ENCODE measurements at regions not wholly inside any gene's neighbourhood (a gene's known extent, or its start where the extent isn't known, plus 50 kb on each side); places are given as distances from the start of the nearest gene placed in this dataset.

- DNase-seq (ENCODE audit: low spot score) = no peak
These were observed 241.8 kb downstream of the ARRDC4 start for GRCh38 chr15:98202256-98202655.

GRCh38 chr15:98203872-98204660 is 243.6 kb downstream of the ARRDC4 start:
- no peak for DNase-seq (ENCODE audit: low spot score)

GRCh38 chr15:98207928-98208327 is 247.4 kb downstream of the ARRDC4 start:
- no peak for DNase-seq (ENCODE audit: low spot score)

GRCh38 chr15:98213346-98213979 is 253.0 kb downstream of the ARRDC4 start:
- DNase-seq (ENCODE audit: low spot score) = no peak

GRCh38 chr15:98216166-98216565 is 255.7 kb downstream of the ARRDC4 start:
- no peak for DNase-seq (ENCODE audit: low spot score)

GRCh38 chr15:98217356-98217755 is 256.9 kb downstream of the ARRDC4 start:
- no peak for DNase-seq (ENCODE audit: low spot score)

- peak; percentile 16 for DNase-seq (ENCODE audit: low spot score)
These were observed 260.6 kb downstream of the ARRDC4 start for GRCh38 chr15:98221144-98221543.

- no peak for DNase-seq (ENCODE audit: low spot score)
These were observed 261.1 kb downstream of the ARRDC4 start for GRCh38 chr15:98221577-98221976.

GRCh38 chr15:98226149-98226548 is 265.6 kb downstream of the ARRDC4 start:
- no peak for DNase-seq (ENCODE audit: low spot score)

GRCh38 chr15:98226578-98226977 is 266.1 kb downstream of the ARRDC4 start:
- peak; percentile 13 for DNase-seq (ENCODE audit: low spot score)

GRCh38 chr15:98228846-98229245 is 268.3 kb downstream of the ARRDC4 start:
- DNase-seq (ENCODE audit: low spot score) = no peak

- DNase-seq (ENCODE audit: low spot score) = no peak
These were observed 270.5 kb downstream of the ARRDC4 start for GRCh38 chr15:98230975-98231374.

GRCh38 chr15:98231696-98232440 is 271.4 kb downstream of the ARRDC4 start:
- DNase-seq (ENCODE audit: low spot score) = no peak

- no peak for DNase-seq (ENCODE audit: low spot score)
These were observed 272.3 kb downstream of the ARRDC4 start for GRCh38 chr15:98232761-98233160.

- no peak for DNase-seq (ENCODE audit: low spot score)
These were observed 273.4 kb downstream of the ARRDC4 start for GRCh38 chr15:98233873-98234272.

- DNase-seq (ENCODE audit: low spot score) = no peak
These were observed 279.8 kb downstream of the ARRDC4 start for GRCh38 chr15:98240303-98240702.

- DNase-seq (ENCODE audit: low spot score) = no peak
These were observed 280.6 kb downstream of the ARRDC4 start for GRCh38 chr15:98241032-98241554.

- no peak for DNase-seq (ENCODE audit: low spot score)
These were observed 296.8 kb downstream of the ARRDC4 start for GRCh38 chr15:98257290-98257689.

- DNase-seq (ENCODE audit: low spot score) = no peak
These were observed 303.3 kb downstream of the ARRDC4 start for GRCh38 chr15:98263787-98264186.

- DNase-seq (ENCODE audit: low spot score) = no peak
These were observed 305.8 kb downstream of the ARRDC4 start for GRCh38 chr15:98266295-98266694.

GRCh38 chr15:98268163-98268562 is 307.7 kb downstream of the ARRDC4 start:
- no peak for DNase-seq (ENCODE audit: low spot score)

- no peak for DNase-seq (ENCODE audit: low spot score)
These were observed 312.1 kb downstream of the ARRDC4 start for GRCh38 chr15:98272625-98273024.

- DNase-seq (ENCODE audit: low spot score) = no peak
These were observed 315.5 kb downstream of the ARRDC4 start for GRCh38 chr15:98276018-98276417.
